ENCODE measurements at regions not wholly inside any gene's neighbourhood (a gene's known extent, or its start where the extent isn't known, plus 50 kb on each side); places are given as distances from the start of the nearest gene placed in this dataset.
"Not testable (repeated sequence)": the region's sequence is repeated elsewhere in the genome, so short reads cannot be mapped to it uniquely, and the experiment has no call there.

DNA sequence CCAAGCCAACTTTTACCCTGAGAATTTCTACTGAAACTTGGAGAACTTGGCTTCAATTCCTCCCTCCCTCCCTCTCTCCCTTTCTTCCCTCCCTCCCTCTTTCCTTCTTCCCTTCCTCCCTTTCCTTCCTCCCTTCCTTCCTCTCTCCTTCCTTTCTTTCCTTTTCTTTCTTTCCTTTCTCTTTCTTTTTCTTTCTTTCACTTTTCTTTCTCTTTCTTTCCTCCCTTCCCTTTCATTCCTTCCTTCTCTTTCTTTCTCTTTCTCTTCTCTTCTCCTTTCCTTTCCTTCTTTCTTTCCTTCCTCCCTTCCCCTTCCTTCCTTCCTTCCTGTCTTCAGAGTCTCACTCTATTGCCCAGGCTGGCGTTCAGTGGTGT, 268.1 kb upstream of the SDK2 start:
- TF ChIP-seq POLR2A (IDR thresholded peaks at IDR 0.05) = no peak
- TF ChIP-seq, protein P1, sequence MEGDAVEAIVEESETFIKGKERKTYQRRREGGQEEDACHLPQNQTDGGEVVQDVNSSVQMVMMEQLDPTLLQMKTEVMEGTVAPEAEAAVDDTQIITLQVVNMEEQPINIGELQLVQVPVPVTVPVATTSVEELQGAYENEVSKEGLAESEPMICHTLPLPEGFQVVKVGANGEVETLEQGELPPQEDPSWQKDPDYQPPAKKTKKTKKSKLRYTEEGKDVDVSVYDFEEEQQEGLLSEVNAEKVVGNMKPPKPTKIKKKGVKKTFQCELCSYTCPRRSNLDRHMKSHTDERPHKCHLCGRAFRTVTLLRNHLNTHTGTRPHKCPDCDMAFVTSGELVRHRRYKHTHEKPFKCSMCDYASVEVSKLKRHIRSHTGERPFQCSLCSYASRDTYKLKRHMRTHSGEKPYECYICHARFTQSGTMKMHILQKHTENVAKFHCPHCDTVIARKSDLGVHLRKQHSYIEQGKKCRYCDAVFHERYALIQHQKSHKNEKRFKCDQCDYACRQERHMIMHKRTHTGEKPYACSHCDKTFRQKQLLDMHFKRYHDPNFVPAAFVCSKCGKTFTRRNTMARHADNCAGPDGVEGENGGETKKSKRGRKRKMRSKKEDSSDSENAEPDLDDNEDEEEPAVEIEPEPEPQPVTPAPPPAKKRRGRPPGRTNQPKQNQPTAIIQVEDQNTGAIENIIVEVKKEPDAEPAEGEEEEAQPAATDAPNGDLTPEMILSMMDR (IDR thresholded peaks at IDR 0.05) = no peak
- no peak for TF ChIP-seq EP300 (IDR thresholded peaks at IDR 0.05)
- no peak for TF ChIP-seq POLR2AphosphoS5 (IDR thresholded peaks at IDR 0.05)
- Histone ChIP-seq H3K4me1 (no peaks in the 10 kb centered on the region), H3K27me3 (peaks cover 0 to 22% (median 3%) of the 10 kb centered on the region in 3 donors), H3K4me3 (no peak overlapping the region), H3K27ac (no peak overlapping the region), H3K9me3 (no peaks in the 10 kb centered on the region), H3K36me3 (no peaks in the 10 kb centered on the region)
- DNase-seq = no peak
- intact Hi-C loops (cut with DNase I) = no loop called here
- whole genome bisulfite sequencing, 2 donors = 82 to 84% methylated on average over 1 of the region's 1 CpG

GRCh38 chr17:73914536-73915274, 270.5 kb upstream of the SDK2 start:
- intact Hi-C loops (cut with DNase I) = no loop called here
- H3K4me1 ChIP-seq = no peaks in the 10 kb centered on the region
- no peaks in the 10 kb centered on the region for H3K9me3 ChIP-seq
- peaks cover 0 to 17% (median 0%) of the 10 kb centered on the region in 3 donors for H3K27me3 ChIP-seq
- H3K36me3 ChIP-seq = no peaks in the 10 kb centered on the region
- 72 to 75% methylated on average over 7 of the region's 7 CpGs for WGBS, 2 donors
- no peak overlapping the region for H3K27ac ChIP-seq
- TF ChIP-seq POLR2A (IDR thresholded peaks at IDR 0.05) = no peak
- TF ChIP-seq, protein P1 (IDR thresholded peaks at IDR 0.05) = no peak
- TF ChIP-seq EP300 (IDR thresholded peaks at IDR 0.05) = no peak
- no peak for TF ChIP-seq POLR2AphosphoS5 (IDR thresholded peaks at IDR 0.05)
- no peak overlapping the region for H3K4me3 ChIP-seq
- DNase-seq = no peak

- DNase-seq; H3K9me3 ChIP-seq; H3K4me1 ChIP-seq; H3K4me3 ChIP-seq; H3K27ac ChIP-seq; H3K27me3 ChIP-seq; intact Hi-C loops (cut with DNase I); H3K36me3 ChIP-seq: not testable (repeated sequence)
- 77 to 82% methylated on average over 3 of the region's 3 CpGs for whole genome bisulfite sequencing, 2 donors
Measured at GRCh38 chr17:73919033-73919432, 274.8 kb upstream of the SDK2 start.

- Histone ChIP-seq H3K27me3 (no peaks in the 10 kb centered on the region), H3K4me3 (no peak overlapping the region), H3K9me3 (no peaks in the 10 kb centered on the region), H3K27ac (no peak overlapping the region), H3K36me3 (no peaks in the 10 kb centered on the region), H3K4me1 (no peaks in the 10 kb centered on the region)
- DNase-seq = no peak
- WGBS, 2 donors = 78 to 91% methylated on average over 2 of the region's 2 CpGs
- intact Hi-C loops (cut with DNase I) = no loop called here
- TF ChIP-seq, protein P1 (IDR thresholded peaks at IDR 0.05) = no peak
- TF ChIP-seq EP300 (IDR thresholded peaks at IDR 0.05) (no peak), POLR2A (IDR thresholded peaks at IDR 0.05) (no peak), POLR2AphosphoS5 (IDR thresholded peaks at IDR 0.05) (no peak)
Measured at GRCh38 chr17:73921306-73921705, 277.1 kb upstream of the SDK2 start.

DNA sequence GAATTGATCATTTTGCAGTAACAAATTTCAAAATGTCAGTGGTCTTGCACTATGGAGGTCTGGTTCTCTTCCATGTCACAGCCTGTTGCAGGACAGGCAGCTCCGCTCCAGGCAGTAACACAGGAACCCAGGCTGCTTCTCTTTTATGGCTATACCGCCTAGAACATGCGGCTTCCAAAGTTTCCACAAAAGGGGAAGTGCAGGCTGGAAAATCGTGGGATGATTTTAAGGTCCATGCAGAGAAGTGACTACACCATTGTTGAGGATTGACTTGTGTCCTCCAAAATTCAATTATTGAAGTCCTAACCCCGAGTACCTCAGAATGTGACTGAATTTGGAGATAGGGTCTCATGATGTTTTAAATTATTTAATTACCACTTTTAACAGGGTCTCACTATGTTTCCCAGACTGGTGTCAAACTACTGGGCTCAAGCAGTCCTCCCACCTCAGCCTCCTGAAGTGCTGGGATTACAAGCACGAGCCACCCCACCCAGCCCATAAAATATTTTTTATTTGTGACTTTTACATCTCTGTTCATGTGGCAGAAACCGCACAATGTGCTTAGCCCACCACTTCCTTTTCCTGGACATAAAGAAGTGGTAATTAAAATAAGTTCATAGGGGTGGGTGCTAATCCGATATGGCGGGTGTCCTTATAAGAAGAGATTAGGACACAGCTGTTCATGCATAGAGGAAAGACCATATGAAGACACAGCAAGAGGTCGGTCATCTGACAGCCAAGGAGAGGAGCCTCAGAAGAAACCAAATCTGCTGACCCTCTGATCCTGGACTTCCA, 279.2 kb upstream of the RPL38 start:
- TF ChIP-seq EP300 (IDR thresholded peaks at IDR 0.05) = no peak
- TF ChIP-seq, protein P1 (IDR thresholded peaks at IDR 0.05) = no peak
- DNase-seq = no peak
- intact Hi-C loops (cut with DNase I) = no loop called here
- Histone ChIP-seq H3K4me3 (no peak overlapping the region), H3K9me3 (peaks cover 0 to 10% (median 5%) of the 10 kb centered on the region in 4 donors), H3K27ac (no peak overlapping the region), H3K36me3 (no peaks in the 10 kb centered on the region), H3K27me3 (no peaks in the 10 kb centered on the region), H3K4me1 (no peaks in the 10 kb centered on the region)
- 63% methylated on average over 10 of the region's 10 CpGs for WGBS, 2 donors
